ENCODE measurements at regions not wholly inside any gene's neighbourhood (a gene's known extent, or its start where the extent isn't known, plus 50 kb on each side); places are given as distances from the start of the nearest gene placed in this dataset.

DNA sequence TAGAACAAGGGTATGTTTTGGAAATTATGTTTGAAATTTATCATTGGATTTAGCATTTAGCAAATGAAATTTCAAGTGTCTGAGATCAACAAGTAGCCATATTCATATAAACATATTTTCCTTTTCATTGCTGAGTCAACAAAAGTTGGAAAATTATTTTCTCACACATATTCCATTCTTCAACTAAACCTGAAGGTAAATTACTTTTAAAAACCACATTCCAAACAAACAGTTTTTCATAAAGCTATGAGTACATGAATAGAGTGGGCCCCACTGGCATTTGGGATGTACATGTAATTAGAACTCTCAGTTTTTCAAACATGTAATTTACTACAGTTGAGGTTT is 178.3 kb upstream of the MKLN1 start:
- TF ChIP-seq CTCF (IDR thresholded peaks at IDR 0.05) (no peak), ZFX (IDR thresholded peaks at IDR 0.05; ENCODE audit: borderline replicate concordance) (no peak)

Measured in 22Rv1 (cell line).